HG02973 (cell line): ENCODE measurements at regions not wholly inside any gene's neighbourhood (a gene's known extent, or its start where the extent isn't known, plus 50 kb on each side); places are given as distances from the start of the nearest gene placed in this dataset.

ENCODE experiments used
- ATAC-seq: cut with Tn5 transposase; IDR thresholded peaks from one replicate; pipeline ENCODE4 v1.9.1; 2021; ENCODE audit warnings: moderate library complexity; ENCODE audit not compliant: unreplicated experiment

GRCh38 chr2:44877417-44877816, 64.1 kb upstream of the SIX3 start:
- no peak for ATAC-seq

GRCh38 chr2:44879269-44880124, 62.0 kb upstream of the SIX3 start:
- ATAC-seq: no peak

DNA sequence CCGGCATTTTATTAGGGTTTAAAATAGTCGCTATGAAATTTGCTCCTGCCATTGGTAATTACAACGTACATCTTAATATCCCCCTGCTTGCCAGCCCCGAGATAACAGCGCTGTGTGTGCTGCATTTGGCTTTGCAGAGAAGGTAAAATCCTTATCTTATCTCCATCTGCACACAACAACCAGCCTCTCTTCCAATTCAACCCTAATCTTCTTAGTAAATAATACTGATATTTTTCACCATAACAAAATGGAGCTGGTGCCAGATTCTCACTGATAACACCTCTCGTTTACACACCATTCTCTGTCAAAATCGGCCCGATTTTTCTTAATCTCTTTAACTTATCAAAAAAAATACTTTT, 61.4 kb upstream of the SIX3 start:
- ATAC-seq: no peak

- no peak for ATAC-seq
Measured at GRCh38 chr2:44881856-44882255, 59.6 kb upstream of the SIX3 start.

- no peak for ATAC-seq
Measured at GRCh38 chr2:44883356-44883755, 58.1 kb upstream of the SIX3 start.

DNA sequence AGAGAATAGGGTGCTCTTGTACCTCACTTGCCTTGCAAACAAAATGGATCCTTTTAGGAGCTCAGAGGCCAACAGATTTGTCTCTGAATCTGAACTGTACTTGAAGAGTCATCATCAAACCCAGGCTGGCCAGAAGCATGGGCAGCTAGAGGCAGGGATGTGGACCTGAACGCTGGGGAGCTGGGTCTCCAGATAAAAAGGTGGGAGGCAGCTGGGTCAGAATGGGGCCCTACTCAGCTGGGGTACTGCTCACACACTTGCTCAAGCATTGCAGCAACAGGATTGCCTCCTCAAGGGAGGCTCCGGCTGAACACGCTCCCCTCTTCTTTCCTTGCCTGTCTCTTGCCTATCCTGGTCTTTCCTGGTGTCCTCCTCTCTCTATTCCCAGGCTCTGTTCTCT, 57.3 kb upstream of the SIX3 start:
- ATAC-seq: no peak

DNA sequence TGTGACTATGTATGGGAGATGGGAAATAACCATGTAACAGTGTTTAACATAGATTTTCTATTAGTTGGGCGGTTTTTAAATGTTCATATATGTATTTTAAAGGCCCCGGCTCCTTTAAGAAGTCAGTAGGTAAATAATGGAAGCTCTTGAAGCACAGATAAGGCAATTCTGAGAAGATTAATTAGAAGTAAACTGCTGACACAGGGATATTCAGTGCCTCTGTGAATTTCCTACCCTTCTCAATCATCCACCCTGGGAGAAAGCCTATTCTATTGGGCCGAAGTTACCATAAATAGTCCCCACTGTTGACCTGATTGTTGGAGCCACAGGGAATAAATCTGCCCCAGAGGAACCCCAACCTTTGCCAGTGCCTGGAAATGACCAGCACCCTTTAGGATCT, 56.8 kb upstream of the SIX3 start:
- no peak for ATAC-seq

GRCh38 chr2:44886414-44886813, 55.1 kb upstream of the SIX3 start:
- ATAC-seq: no peak

DNA sequence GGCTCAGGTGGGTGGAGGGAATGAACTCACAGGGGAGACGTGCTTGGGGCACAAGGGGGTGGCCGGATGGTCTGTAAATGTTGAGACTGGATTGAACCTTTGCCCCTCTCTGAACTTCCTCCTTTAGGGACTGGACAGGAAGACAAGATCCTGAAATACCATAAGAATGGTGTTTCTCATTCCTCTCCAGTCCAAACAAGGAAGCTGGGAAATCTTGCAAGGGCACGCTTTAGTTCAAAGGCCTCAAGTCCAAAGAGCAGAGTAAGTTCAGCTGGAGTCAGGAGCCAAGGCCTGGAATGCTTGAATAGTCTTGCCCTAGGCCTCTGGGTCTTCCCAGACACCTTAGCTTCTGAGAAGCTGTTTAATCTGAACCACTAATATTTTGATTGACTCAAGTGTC, 52.4 kb upstream of the SIX3 start:
- no peak for ATAC-seq
